Smooth muscle cell (in vitro differentiated cells): ENCODE measurements at regions not wholly inside any gene's neighbourhood (a gene's known extent, or its start where the extent isn't known, plus 50 kb on each side); places are given as distances from the start of the nearest gene placed in this dataset.

Experiments used
- DNase-seq: peaks from one replicate; lab custom pipeline; 2025; ENCODE audit not compliant: unreplicated experiment; lab: John Stamatoyannopoulos, UW
- H2AFZ ChIP-seq: fragments of 200-600 bp; sonication (generic); 2 replicates; pipeline ENCODE4 v1.6.0; 2016; ENCODE audit warnings: antibody characterized with exemption, low read depth, mild to moderate bottlenecking
- H3F3A ChIP-seq: fragments of 200-600 bp; sonication (generic); 2 replicates; pipeline ENCODE4 v1.6.0; 2017; ENCODE audit warnings: antibody characterized with exemption, low read depth
- H3K27ac ChIP-seq: fragments of 200-600 bp; sonication (generic); 2 replicates; pipeline ENCODE4 v1.5.1; 2016; ENCODE audit warnings: low read depth, mild to moderate bottlenecking
- H3K27me3 ChIP-seq: fragments of 200-600 bp; sonication (generic); 2 replicates; pipeline ENCODE4 v1.6.1; 2016; ENCODE audit warnings: low read depth, mild to moderate bottlenecking
- H3K36me3 ChIP-seq: fragments of 200-600 bp; sonication (generic); 2 replicates; pipeline ENCODE4 v1.5.1; 2016; ENCODE audit warnings: low read depth
- H3K4me1 ChIP-seq: fragments of 200-600 bp; sonication (generic); 2 replicates; pipeline ENCODE4 v1.5.1; 2016; ENCODE audit warnings: low read depth
- H3K4me2 ChIP-seq: fragments of 200-600 bp; sonication (generic); 2 replicates; pipeline ENCODE4 v1.6.0; 2016; ENCODE audit warnings: mild to moderate bottlenecking
- H3K4me3 ChIP-seq: fragments of 200-600 bp; sonication (generic); 2 replicates; pipeline ENCODE4 v1.5.1; 2016; ENCODE audit warnings: mild to moderate bottlenecking
- H3K79me2 ChIP-seq: fragments of 200-600 bp; sonication (generic); 2 replicates; pipeline ENCODE4 v1.6.0; 2016; ENCODE audit warnings: low read depth, mild to moderate bottlenecking
- H3K9ac ChIP-seq: fragments of 200-600 bp; sonication (generic); 2 replicates; pipeline ENCODE4 v1.6.0; 2016; ENCODE audit warnings: low read depth
- H3K9me3 ChIP-seq: fragments of 200-600 bp; sonication (generic); replicated peaks from 2 replicates; pipeline ENCODE4 v1.5.1; 2016; ENCODE audit warnings: low read depth
- H4K20me1 ChIP-seq: fragments of 200-600 bp; sonication (generic); 2 replicates; pipeline ENCODE4 v1.6.0; 2016; ENCODE audit warnings: low read depth
- CTCF ChIP-seq: fragments of 200-600 bp; sonication (generic); IDR thresholded peaks from 2 replicates; pipeline ENCODE4 v1.5.1; 2017; ENCODE audit warnings: borderline replicate concordance, mild to moderate bottlenecking, antibody characterized with exemption; ENCODE audit not compliant: insufficient read depth, poor library complexity, severe bottlenecking
- WGBS: methylation state at CpG from one replicate; pipeline ENCODE4 v1.1.7; 2016; ENCODE audit warnings: low lambda C conversion rate; 5-methylcytosine and 5-hydroxymethylcytosine counted together

GRCh38 chr10:2119316-2119715 is 382.0 kb upstream of the ADARB2 start:
- TF ChIP-seq CTCF, result no peak
- Histone ChIP-seq H3K9me3 (no peaks in the 10 kb centered on the region), H3K36me3 (no peaks in the 10 kb centered on the region), H2AFZ (no peak overlapping the region), H3K4me1 (no peaks in the 10 kb centered on the region), H3K27ac (no peak overlapping the region), H3K4me2 (no peak overlapping the region), H3K4me3 (no peak overlapping the region), H4K20me1 (no peaks in the 10 kb centered on the region), H3K27me3 (no peaks in the 10 kb centered on the region), H3F3A (no peaks in the 10 kb centered on the region), H3K79me2 (no peaks in the 10 kb centered on the region), H3K9ac (no peak overlapping the region)
- DNase-seq, result no peak
- 70% methylated on average over 6 of the region's 6 CpGs for WGBS

GRCh38 chr10:2118201-2118600 is 380.9 kb upstream of the ADARB2 start:
- no peaks in the 10 kb centered on the region for H4K20me1 ChIP-seq
- H3F3A ChIP-seq, result no peaks in the 10 kb centered on the region
- H3K79me2 ChIP-seq, result no peaks in the 10 kb centered on the region
- DNase-seq, result no peak
- H3K4me1 ChIP-seq, result no peaks in the 10 kb centered on the region
- H3K36me3 ChIP-seq, result no peaks in the 10 kb centered on the region
- no peak overlapping the region for H3K4me2 ChIP-seq
- no peak overlapping the region for H3K27ac ChIP-seq
- H2AFZ ChIP-seq, result no peak overlapping the region
- no peaks in the 10 kb centered on the region for H3K9me3 ChIP-seq
- TF ChIP-seq CTCF, result no peak
- no peak overlapping the region for H3K4me3 ChIP-seq
- 88% methylated on average over 3 of the region's 3 CpGs for WGBS
- no peak overlapping the region for H3K9ac ChIP-seq
- H3K27me3 ChIP-seq, result no peaks in the 10 kb centered on the region

- H3K4me3 ChIP-seq, result no peak overlapping the region
- no peak overlapping the region for H3K9ac ChIP-seq
- no peaks in the 10 kb centered on the region for H3K27me3 ChIP-seq
- no peaks in the 10 kb centered on the region for H3K79me2 ChIP-seq
- DNase-seq, result no peak
- H3K36me3 ChIP-seq, result no peaks in the 10 kb centered on the region
- no peak overlapping the region for H2AFZ ChIP-seq
- H3K4me1 ChIP-seq, result no peaks in the 10 kb centered on the region
- no peak overlapping the region for H3K4me2 ChIP-seq
- 92% methylated on average over 1 of the region's 1 CpG for WGBS
- no peaks in the 10 kb centered on the region for H3K9me3 ChIP-seq
- H4K20me1 ChIP-seq, result no peaks in the 10 kb centered on the region
- TF ChIP-seq CTCF, result no peak
- H3K27ac ChIP-seq, result no peak overlapping the region
- H3F3A ChIP-seq, result no peaks in the 10 kb centered on the region
Measured at GRCh38 chr10:2117641-2118040, 380.3 kb upstream of the ADARB2 start.

- no peak overlapping the region for H3K4me2 ChIP-seq
- no peaks in the 10 kb centered on the region for H3F3A ChIP-seq
- H3K27me3 ChIP-seq, result no peaks in the 10 kb centered on the region
- no peaks in the 10 kb centered on the region for H3K36me3 ChIP-seq
- WGBS, result 31% methylated on average over 8 of the region's 8 CpGs
- H4K20me1 ChIP-seq, result no peaks in the 10 kb centered on the region
- H2AFZ ChIP-seq, result no peak overlapping the region
- no peak overlapping the region for H3K4me3 ChIP-seq
- H3K9ac ChIP-seq, result no peak overlapping the region
- H3K4me1 ChIP-seq, result no peaks in the 10 kb centered on the region
- no peak for DNase-seq
- no peak overlapping the region for H3K27ac ChIP-seq
- TF ChIP-seq CTCF, result no peak
- no peaks in the 10 kb centered on the region for H3K9me3 ChIP-seq
- H3K79me2 ChIP-seq, result no peaks in the 10 kb centered on the region
Measured at GRCh38 chr10:2111965-2112364, 374.6 kb upstream of the ADARB2 start.
